ENCODE measurements at regions not wholly inside any gene's neighbourhood (a gene's known extent, or its start where the extent isn't known, plus 50 kb on each side); places are given as distances from the start of the nearest gene placed in this dataset.

DNA sequence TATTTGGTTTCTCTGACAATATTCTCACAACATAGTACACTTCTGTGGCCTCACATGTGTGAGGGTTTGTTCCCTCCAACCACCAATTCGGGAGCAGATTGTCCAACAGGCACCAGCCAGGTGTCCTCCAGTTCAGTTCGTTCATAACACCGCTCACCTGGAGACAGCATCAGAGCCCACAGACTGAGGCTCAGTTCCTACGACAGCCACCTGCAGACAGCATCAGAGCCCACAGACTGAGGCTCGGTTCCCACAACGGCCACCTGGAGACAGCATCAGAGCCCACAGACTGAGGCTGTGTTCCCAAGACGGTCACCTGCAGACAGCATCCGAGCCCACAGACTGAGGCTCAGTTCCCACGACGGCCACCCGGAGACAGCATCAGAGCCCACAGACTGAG, 58.2 kb upstream of the SNTG2 start:
- TF ChIP-seq, protein P1, sequence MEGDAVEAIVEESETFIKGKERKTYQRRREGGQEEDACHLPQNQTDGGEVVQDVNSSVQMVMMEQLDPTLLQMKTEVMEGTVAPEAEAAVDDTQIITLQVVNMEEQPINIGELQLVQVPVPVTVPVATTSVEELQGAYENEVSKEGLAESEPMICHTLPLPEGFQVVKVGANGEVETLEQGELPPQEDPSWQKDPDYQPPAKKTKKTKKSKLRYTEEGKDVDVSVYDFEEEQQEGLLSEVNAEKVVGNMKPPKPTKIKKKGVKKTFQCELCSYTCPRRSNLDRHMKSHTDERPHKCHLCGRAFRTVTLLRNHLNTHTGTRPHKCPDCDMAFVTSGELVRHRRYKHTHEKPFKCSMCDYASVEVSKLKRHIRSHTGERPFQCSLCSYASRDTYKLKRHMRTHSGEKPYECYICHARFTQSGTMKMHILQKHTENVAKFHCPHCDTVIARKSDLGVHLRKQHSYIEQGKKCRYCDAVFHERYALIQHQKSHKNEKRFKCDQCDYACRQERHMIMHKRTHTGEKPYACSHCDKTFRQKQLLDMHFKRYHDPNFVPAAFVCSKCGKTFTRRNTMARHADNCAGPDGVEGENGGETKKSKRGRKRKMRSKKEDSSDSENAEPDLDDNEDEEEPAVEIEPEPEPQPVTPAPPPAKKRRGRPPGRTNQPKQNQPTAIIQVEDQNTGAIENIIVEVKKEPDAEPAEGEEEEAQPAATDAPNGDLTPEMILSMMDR (conservative IDR thresholded peaks at IDR 0.05), result no peak
- no peak for TF ChIP-seq ZFX (IDR thresholded peaks at IDR 0.05)
